ENCODE measurements at regions not wholly inside any gene's neighbourhood (a gene's known extent, or its start where the extent isn't known, plus 50 kb on each side); places are given as distances from the start of the nearest gene placed in this dataset.

DNA sequence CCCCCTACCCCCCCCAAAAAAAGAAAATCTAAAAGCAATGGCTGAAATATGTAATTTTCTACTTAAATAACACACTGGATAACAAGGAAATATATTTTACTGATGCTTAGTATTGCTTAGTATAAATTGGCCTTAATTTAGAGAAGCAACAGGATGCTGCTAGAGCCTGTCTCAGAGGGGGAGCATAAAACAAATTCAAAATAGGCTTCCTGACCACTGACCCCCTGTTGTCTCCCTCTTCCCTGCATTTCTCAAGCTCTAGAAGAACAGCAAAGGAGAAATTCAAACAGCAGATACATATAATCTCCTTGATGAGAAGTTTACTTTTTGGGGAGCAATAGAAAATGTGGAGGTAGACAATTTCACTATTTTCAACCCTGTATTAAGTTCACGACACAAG, 631.1 kb upstream of the GJE1 start:
- Mint-ChIP-seq H3K4me1 (ENCODE audit: insufficient read depth, unreplicated experiment) (no peaks in the 10 kb centered on the region), H3K27ac (ENCODE audit: low read depth, unreplicated experiment) (no peak overlapping the region), H3K9me3 (ENCODE audit: unreplicated experiment) (peaks cover 16% of the 10 kb centered on the region), H3K27me3 (ENCODE audit: insufficient read depth, unreplicated experiment) (no peaks in the 10 kb centered on the region), H3K4me3 (ENCODE audit: unreplicated experiment) (no peak overlapping the region), H3K36me3 (ENCODE audit: insufficient read depth, unreplicated experiment) (peaks cover 6% of the 10 kb centered on the region)
- no TSS peak for BruUV-seq (replicated peaks)
- ChIA-PET POLR2A (no interaction called here), CTCF (no interaction called here)
- TF ChIP-seq, protein P1, sequence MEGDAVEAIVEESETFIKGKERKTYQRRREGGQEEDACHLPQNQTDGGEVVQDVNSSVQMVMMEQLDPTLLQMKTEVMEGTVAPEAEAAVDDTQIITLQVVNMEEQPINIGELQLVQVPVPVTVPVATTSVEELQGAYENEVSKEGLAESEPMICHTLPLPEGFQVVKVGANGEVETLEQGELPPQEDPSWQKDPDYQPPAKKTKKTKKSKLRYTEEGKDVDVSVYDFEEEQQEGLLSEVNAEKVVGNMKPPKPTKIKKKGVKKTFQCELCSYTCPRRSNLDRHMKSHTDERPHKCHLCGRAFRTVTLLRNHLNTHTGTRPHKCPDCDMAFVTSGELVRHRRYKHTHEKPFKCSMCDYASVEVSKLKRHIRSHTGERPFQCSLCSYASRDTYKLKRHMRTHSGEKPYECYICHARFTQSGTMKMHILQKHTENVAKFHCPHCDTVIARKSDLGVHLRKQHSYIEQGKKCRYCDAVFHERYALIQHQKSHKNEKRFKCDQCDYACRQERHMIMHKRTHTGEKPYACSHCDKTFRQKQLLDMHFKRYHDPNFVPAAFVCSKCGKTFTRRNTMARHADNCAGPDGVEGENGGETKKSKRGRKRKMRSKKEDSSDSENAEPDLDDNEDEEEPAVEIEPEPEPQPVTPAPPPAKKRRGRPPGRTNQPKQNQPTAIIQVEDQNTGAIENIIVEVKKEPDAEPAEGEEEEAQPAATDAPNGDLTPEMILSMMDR (IDR thresholded peaks at IDR 0.05; ENCODE audit: unreplicated experiment), result no peak
- intact Hi-C loops (cut with micrococcal nuclease), result no loop called here
- DNase-seq (ENCODE audit: unreplicated experiment), result no peak

DNA sequence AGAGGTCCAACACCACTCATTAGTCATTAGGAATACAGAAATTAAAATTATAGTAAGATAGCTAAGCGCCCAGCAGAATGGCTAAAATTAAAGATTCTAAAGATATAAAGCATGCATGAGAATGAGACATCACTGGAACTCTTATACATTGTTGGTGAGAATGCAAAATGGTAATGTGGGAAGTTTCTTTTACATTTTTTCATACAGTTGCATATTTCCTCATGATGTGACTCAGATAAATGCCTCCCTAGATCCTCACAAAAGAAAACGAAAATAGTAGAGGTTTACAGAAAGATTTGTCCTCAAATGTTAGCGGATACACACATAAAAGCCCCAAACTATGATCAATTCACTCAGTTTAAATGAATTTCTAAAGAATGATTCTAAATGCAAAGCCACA, 633.7 kb upstream of the GJE1 start:
- Mint-ChIP-seq H3K27ac (ENCODE audit: low read depth, unreplicated experiment) (no peak overlapping the region), H3K4me1 (ENCODE audit: insufficient read depth, unreplicated experiment) (no peaks in the 10 kb centered on the region), H3K36me3 (ENCODE audit: insufficient read depth, unreplicated experiment) (peaks cover 6% of the 10 kb centered on the region), H3K27me3 (ENCODE audit: insufficient read depth, unreplicated experiment) (no peaks in the 10 kb centered on the region), H3K4me3 (ENCODE audit: unreplicated experiment) (no peak overlapping the region), H3K9me3 (ENCODE audit: unreplicated experiment) (peaks cover 10% of the 10 kb centered on the region)
- intact Hi-C loops (cut with micrococcal nuclease), result no loop called here
- TF ChIP-seq, protein P1 (IDR thresholded peaks at IDR 0.05; ENCODE audit: unreplicated experiment), result no peak
- DNase-seq (ENCODE audit: unreplicated experiment), result no peak
- ChIA-PET CTCF (no interaction called here), POLR2A (no interaction called here)
- BruUV-seq (replicated peaks), result no TSS peak

DNA sequence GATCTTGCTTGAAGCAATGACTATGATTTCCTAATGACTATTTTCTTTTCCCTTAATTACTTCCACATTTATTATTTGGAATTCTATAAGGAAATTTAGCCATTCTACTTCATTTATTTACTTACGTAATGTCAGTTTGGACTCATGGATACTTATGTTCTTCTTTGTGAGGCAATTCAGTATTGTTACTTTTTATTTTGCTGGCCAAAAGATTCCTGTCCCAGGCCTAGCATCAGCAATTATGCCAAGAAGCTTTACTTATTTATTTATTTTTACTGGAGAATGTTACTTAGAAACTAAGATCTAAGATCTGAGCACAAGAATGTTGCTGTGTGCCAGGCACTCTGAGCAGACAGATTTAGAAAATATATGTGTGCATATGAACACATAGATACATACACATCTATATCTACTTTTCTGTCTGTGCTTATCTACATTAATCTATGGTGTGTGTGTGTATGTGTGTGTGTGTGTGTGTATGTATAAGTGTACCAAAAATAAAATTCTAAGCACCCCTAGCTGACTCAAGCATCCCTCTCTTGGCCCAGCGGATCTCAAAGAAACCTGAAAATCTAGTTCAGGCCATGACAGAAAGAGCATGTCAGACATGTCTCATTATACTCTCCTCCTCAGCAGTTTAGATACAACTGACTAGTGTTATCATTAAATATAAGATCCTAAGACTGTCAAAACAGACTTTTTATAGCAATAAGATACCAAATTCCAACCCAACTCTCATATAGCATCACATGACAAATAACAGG, 640.0 kb upstream of the GJE1 start:
- Mint-ChIP-seq H3K27ac (ENCODE audit: low read depth, unreplicated experiment) (no peak overlapping the region), H3K4me1 (ENCODE audit: insufficient read depth, unreplicated experiment) (peaks cover 5% of the 10 kb centered on the region), H3K27me3 (ENCODE audit: insufficient read depth, unreplicated experiment) (no peaks in the 10 kb centered on the region), H3K4me3 (ENCODE audit: unreplicated experiment) (no peak overlapping the region), H3K36me3 (ENCODE audit: insufficient read depth, unreplicated experiment) (peaks cover 6% of the 10 kb centered on the region), H3K9me3 (ENCODE audit: unreplicated experiment) (peaks cover 10% of the 10 kb centered on the region)
- BruUV-seq (replicated peaks), result no TSS peak
- DNase-seq (ENCODE audit: unreplicated experiment), result no peak
- intact Hi-C loops (cut with micrococcal nuclease), result no loop called here
- TF ChIP-seq, protein P1 (IDR thresholded peaks at IDR 0.05; ENCODE audit: unreplicated experiment), result no peak
- CTCF ChIA-PET, result interaction anchor here (1.0 kb wide), 1 partner anchor 10 kb away, joined by 3 read pairs; no protein-coding TSS in a partner anchor
- POLR2A ChIA-PET, result interaction anchor here (0.7 kb wide), 1 partner anchor 193 kb away, joined by 3 read pairs; no protein-coding TSS in a partner anchor

DNA sequence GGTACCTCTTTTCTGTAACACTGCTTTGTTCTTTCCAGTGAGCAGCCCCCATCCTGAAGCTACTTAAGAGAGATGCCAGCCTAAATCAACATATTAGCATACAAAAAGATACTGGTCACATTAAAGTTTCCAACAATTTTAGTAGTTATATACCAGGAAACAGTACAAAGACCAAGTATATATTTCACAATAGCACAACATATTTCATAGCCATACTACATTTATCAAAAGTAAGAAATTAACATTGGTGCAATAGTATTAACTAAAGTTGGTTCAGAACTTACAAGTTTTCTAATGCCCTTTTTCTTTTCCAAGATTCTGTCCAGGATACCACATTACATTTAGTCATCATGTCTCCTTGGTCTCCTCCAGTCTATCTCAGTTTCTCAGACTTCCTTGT, 641.0 kb upstream of the GJE1 start:
- no peak overlapping the region for H3K4me3 Mint-ChIP-seq (ENCODE audit: unreplicated experiment)
- POLR2A ChIA-PET, result interaction anchor here (0.7 kb wide), 1 partner anchor 192 kb away, joined by 3 read pairs; no protein-coding TSS in a partner anchor
- BruUV-seq (replicated peaks), result no TSS peak
- CTCF ChIA-PET, result no interaction called here
- intact Hi-C loops (cut with micrococcal nuclease), result no loop called here
- no peak for DNase-seq (ENCODE audit: unreplicated experiment)
- no peak overlapping the region for H3K27ac Mint-ChIP-seq (ENCODE audit: low read depth, unreplicated experiment)
- no peaks in the 10 kb centered on the region for H3K27me3 Mint-ChIP-seq (ENCODE audit: insufficient read depth, unreplicated experiment)
- peaks cover 2% of the 10 kb centered on the region for H3K9me3 Mint-ChIP-seq (ENCODE audit: unreplicated experiment)
- TF ChIP-seq, protein P1 (IDR thresholded peaks at IDR 0.05; ENCODE audit: unreplicated experiment), result no peak
- H3K4me1 Mint-ChIP-seq (ENCODE audit: insufficient read depth, unreplicated experiment), result peaks cover 5% of the 10 kb centered on the region
- H3K36me3 Mint-ChIP-seq (ENCODE audit: insufficient read depth, unreplicated experiment), result no peaks in the 10 kb centered on the region

Measured in MCF 10A (cell line).